Limb (tissue), 2 donors: ENCODE measurements at regions not wholly inside any gene's neighbourhood (a gene's known extent, or its start where the extent isn't known, plus 50 kb on each side); places are given as distances from the start of the nearest gene placed in this dataset.
"Not testable (repeated sequence)": the region's sequence is repeated elsewhere in the genome, so short reads cannot be mapped to it uniquely, and the experiment has no call there.

Experiments used
- DNase-seq, 2 donors: peaks; one replicate each; pipeline ENCODE4 v3.0.0-alpha.2; 2016; ENCODE audit errors: extremely low spot score in 2 of 2

- not testable (repeated sequence) for DNase-seq
Measured at GRCh38 chr2:90291934-90292333, 1600.5 kb downstream of the RPIA start.

GRCh38 chr2:90292451-90292850 is 1601.0 kb downstream of the RPIA start:
- DNase-seq = not testable (repeated sequence)

DNA sequence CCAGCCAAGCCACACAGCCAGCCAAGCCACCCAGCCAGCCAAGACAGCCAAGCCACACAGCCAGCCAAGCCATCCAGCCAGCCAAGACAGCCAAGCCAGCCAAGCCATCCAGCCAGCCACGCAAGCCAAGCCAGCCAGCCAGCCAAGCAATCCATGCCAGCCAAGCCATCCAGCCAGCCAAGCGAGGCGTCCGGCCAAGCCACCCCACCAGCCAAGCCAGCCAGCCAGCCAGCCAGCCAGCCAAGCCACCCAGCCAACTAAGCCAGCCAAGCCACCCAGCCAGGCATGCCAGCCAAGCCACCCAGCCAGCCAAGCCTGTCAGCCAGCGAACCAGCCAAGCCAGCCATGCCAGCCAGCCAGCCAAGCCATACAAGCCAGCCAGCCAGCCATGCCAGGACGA is 1601.8 kb downstream of the RPIA start:
- DNase-seq = not testable (repeated sequence)

GRCh38 chr2:90293806-90294205 is 1602.3 kb downstream of the RPIA start:
- not testable (repeated sequence) for DNase-seq

GRCh38 chr2:90295036-90295750 is 1603.7 kb downstream of the RPIA start:
- DNase-seq = not testable (repeated sequence)

DNA sequence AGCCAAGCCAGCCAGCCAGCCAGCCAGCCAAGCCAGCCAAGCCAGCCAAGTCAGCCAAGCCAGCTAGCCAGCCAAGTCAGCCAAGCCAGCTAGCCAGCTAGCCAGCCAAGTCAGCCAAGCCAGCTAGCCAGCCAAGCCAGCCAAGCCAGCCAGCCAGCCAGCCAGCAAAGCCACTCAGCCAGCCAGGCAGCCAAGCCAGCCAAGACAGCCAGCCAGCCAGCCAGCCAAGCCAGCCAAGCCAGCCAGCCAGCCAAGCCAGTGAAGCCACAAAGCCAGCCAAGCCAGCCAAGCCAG is 1605.0 kb downstream of the RPIA start:
- not testable (repeated sequence) for DNase-seq

GRCh38 chr2:90297701-90298100 is 1606.2 kb downstream of the RPIA start:
- not testable (repeated sequence) for DNase-seq

GRCh38 chr2:90298126-90298755 is 1606.8 kb downstream of the RPIA start:
- DNase-seq = not testable (repeated sequence)

DNA sequence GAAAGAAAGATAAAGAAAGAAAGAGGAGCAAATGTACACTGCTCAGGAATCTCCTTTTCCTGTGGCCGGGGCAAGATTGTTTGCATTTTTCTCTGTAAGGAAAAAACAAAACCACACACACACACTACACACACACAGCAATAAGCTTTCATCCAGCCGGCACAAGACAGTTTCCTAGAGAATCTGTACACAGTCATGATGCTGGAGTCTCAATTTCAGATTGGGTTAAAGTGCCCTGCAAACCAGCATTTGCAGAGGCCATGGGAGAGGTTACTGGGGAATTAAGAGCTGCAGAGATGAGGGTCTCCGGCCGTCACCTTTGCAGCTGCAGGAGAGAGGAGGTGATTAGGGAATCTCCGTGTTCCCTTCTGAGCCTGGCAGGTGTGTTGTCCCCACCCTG is 1607.5 kb downstream of the RPIA start:
- DNase-seq = not testable (repeated sequence)

- DNase-seq = peak in 1 of 2 donors; percentile 7
Measured at GRCh38 chr2:90322982-90323381, 1631.5 kb downstream of the RPIA start.

DNA sequence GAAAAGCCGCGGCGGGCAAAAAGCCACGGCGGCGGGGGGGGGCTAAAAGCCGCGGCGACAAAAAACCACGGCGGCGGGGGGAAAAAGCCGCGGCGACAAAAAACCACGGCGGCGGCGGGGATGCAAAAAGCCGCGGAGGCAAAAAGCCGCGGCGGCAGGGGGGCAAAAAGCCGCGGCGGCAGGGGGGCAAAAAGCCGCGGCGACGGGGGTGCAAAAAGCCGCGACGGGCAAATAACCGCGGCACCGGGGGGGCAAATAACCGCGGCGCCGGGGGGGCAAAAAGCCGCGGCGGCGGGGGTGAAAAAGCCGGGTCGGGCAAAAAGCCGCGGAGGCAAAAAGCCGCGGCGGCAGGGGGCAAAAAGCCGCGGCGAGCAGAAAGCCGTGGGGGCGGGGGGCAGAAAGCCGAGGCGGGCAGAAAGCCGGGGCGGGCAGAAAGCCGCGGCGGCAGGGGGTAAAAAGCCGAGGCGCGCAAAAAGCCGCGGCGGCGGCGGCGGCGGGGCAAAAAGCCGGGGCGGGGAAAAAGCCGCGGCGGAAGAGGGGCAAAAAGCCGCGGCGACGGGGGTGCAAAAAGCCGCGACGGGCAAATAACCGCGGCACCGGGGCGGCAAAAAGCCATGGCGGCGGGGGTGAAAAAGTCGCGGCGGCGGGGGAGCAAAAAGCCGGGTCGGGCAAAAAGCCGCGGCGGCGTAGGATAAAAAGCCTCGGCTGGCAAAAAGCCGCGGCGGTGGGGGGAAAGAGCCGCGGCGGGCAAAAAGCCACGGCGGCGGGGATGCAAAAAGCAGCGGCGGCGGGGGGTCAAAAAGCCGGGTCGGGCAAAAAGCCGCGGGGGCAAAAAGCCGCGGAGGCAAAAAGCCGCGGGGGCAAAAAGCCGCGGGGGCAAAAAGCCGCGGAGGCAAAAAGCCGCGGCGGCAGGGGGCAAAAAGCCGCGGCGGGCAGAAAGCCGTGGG is 1632.4 kb downstream of the RPIA start:
- peak in 1 of 2 donors; percentile 38 for DNase-seq

- not testable (repeated sequence) for DNase-seq
Measured at GRCh38 chr2:90324672-90325071, 1633.2 kb downstream of the RPIA start.

DNA sequence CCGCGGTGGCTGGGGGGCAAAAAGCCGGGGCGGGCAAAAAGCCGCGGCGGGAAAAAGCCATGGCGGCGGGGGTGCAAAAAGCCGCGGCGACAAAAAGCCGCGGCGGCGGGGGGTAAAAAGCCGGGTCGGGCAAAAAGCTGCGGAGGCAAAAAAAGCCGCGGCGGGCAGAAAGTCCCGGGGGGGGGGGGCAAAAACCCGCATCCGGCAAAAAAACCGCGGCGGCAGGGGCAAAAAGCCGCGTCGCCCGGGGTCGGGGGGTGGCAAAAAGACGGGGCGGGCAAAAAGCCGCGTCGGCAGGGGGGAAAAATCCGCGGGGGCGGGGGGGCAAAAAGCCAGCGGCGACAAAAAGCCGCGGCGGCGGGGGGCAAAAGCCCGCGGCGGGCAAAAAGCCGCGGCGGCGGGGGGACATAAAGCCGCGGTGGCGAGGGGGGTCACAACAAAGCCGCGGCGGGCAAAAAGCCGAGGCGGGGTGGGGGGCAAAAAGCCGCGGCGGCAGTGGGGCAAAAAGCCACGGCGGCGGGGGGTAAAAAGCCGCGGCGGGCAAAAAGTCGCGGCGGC is 1634.4 kb downstream of the RPIA start:
- DNase-seq = peak in 1 of 2 donors; percentile 31

GRCh38 chr2:90355546-90355945 is 1664.1 kb downstream of the RPIA start:
- not testable (repeated sequence) for DNase-seq

DNA sequence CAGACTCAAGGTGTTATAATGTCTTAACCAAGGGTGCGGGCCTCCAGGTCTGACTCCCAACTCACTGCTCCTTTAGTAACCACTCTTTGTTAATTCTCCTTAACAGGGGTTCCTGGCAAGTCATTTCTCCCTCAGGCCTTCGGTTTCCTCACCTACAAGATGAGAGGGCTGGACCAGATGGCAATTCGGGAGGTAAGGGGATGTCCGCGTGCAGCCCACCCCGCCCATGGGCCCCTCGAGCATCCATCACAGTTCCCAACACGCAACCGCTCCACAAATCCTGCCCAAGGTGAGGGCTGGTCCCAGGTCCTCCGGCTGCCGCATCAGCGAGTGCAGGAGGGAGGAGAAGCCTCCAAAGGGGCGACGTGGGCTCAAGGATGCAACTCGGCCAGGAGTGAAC is 1667.9 kb downstream of the RPIA start:
- DNase-seq = not testable (repeated sequence)

DNA sequence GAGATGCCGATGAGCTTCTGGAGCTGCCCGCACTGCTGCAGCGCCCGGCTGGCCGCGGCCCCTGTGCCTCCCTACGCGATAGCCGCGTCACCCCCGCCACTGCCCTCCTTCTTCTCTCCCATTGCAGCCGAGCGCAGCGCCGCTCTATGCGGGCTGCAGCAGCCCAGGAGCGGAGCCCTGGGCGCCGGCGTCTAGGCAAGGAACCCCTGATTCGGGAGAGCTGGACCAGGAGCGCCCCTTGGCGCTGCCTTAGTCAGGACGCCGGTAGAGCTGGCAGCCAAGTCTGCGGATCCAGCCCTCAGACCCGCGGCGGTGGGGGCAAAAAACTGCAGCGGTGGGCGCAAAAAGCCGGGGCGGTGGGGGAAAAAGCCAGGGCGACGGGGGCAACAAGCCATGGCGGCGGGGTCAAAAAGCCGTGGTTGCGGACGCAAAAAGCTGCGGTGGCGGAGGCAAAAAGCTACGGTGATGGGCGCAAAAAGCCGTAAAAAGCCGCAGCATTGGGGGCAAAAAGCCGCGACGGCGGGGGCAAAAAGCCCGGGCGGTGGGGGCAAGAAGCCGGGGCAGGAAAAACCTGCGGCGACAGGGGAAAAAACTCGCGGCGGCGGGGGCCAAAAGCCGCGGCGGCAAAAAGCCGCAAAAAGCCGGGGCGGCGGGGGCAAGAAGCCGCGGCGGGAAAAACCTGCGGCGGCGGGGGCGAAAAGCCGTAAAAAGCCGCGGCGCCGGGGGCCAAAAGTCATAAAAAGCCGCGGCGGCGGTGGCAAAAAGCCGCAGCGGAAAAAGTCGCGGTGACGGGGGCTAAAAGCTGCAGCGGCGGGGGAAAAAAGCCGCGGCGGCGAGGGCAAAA is 1668.6 kb downstream of the RPIA start:
- peak in 1 of 2 donors; percentile 11 for DNase-seq

- peak in 1 of 2 donors; percentile 17 for DNase-seq
Measured at GRCh38 chr2:90360731-90361035, 1669.2 kb downstream of the RPIA start.
